WTC11 (cell line): ENCODE measurements at regions not wholly inside any gene's neighbourhood (a gene's known extent, or its start where the extent isn't known, plus 50 kb on each side); places are given as distances from the start of the nearest gene placed in this dataset.

Experiments used
- ATAC-seq: fragments of 200-7000 bp; cut with Tn5 transposase; 2 replicates; pipeline ENCODE4 v1.10.0; 2021; ENCODE audit warnings: mild to moderate bottlenecking, moderate library complexity
- CTCF ChIA-PET: fragments of 300-600 bp; sonication (Branson Sonifier 250); formaldehyde crosslinking; loops from one replicate; lab custom pipeline; 2021; ENCODE audit warnings: antibody characterized with exemption; lab: Charles Lee
- POLR2A ChIA-PET: fragments of 350-600 bp; sonication (Branson Sonifier 250); formaldehyde crosslinking; loops from one replicate; lab custom pipeline; 2021; ENCODE audit warnings: antibody characterized with exemption; lab: Charles Lee
- DNase-seq: peaks from one replicate; pipeline ENCODE4 v3.0.0; 2021; ENCODE audit warnings: low spot score
- H3K27ac Mint-ChIP-seq: 2 replicates; pipeline ENCODE4 v1.8.0; 2021; ENCODE audit warnings: mixed read lengths
- H3K27me3 Mint-ChIP-seq: 2 replicates; pipeline ENCODE4 v1.8.0; 2021; ENCODE audit warnings: low read depth, mild to moderate bottlenecking, moderate library complexity, mixed read lengths
- H3K36me3 Mint-ChIP-seq: 2 replicates; pipeline ENCODE4 v1.8.0; 2021; ENCODE audit warnings: mixed read lengths
- H3K4me1 Mint-ChIP-seq: 2 replicates; pipeline ENCODE4 v1.8.0; 2022; ENCODE audit warnings: mixed read lengths
- H3K4me3 Mint-ChIP-seq: 2 replicates; pipeline ENCODE4 v1.8.0; 2021; ENCODE audit warnings: mild to moderate bottlenecking, moderate library complexity, mixed read lengths
- H3K9me3 Mint-ChIP-seq: 2 replicates; pipeline ENCODE4 v1.8.0; 2021; ENCODE audit warnings: mixed read lengths
- AR ChIP-seq: fragments of 250-450 bp; sonication (Bioruptor Pico); IDR thresholded peaks from 2 replicates; pipeline ENCODE4 v1.9.0; 2021; ENCODE audit warnings: mild to moderate bottlenecking
- ATF6 ChIP-seq: sonication (generic); formaldehyde crosslinking; IDR thresholded peaks from 2 replicates; pipeline ENCODE4 v1.8.1; 2023; ENCODE audit warnings: mild to moderate bottlenecking, missing genetic modification reagents
- CREB1 ChIP-seq: sonication (generic); formaldehyde crosslinking; IDR thresholded peaks from 2 replicates; pipeline ENCODE4 v1.8.0; 2023; ENCODE audit warnings: mild to moderate bottlenecking, missing genetic modification reagents
- CTCF ChIP-seq: fragments of 200-600 bp; IDR thresholded peaks from 2 replicates; pipeline ENCODE4 v1.8.0; 2022; ENCODE audit warnings: antibody characterized with exemption
- ELF4 ChIP-seq: sonication (generic); formaldehyde crosslinking; IDR thresholded peaks from 2 replicates; pipeline ENCODE4 v1.8.1; 2022; ENCODE audit warnings: low read depth, mild to moderate bottlenecking, moderate library complexity, missing genetic modification reagents
- FOXP4 ChIP-seq: sonication (generic); formaldehyde crosslinking; IDR thresholded peaks from 2 replicates; pipeline ENCODE4 v1.8.0; 2022; ENCODE audit warnings: mild to moderate bottlenecking, missing genetic modification reagents
- GRHL2 ChIP-seq: fragments of 250-450 bp; sonication (Bioruptor Pico); IDR thresholded peaks from 2 replicates; pipeline ENCODE4 v1.8.0; 2022; ENCODE audit warnings: mild to moderate bottlenecking, moderate library complexity; ENCODE audit not compliant: insufficient replicate concordance, severe bottlenecking
- JAZF1 ChIP-seq: fragments of 250-450 bp; sonication (Bioruptor Pico); IDR thresholded peaks from 2 replicates; pipeline ENCODE4 v1.9.0; 2021; ENCODE audit warnings: moderate library complexity, mild to moderate bottlenecking, inconsistent platforms
- MAX ChIP-seq: sonication (generic); formaldehyde crosslinking; IDR thresholded peaks from 2 replicates; pipeline ENCODE4 v1.8.0; 2022; ENCODE audit warnings: mild to moderate bottlenecking, missing genetic modification reagents
- STAT6 ChIP-seq: sonication (generic); formaldehyde crosslinking; conservative IDR thresholded peaks from 2 replicates; pipeline ENCODE4 v1.8.1; 2023; ENCODE audit warnings: mild to moderate bottlenecking, low read depth, missing genetic modification reagents, moderate library complexity
- TEAD1 ChIP-seq: sonication (generic); formaldehyde crosslinking; IDR thresholded peaks from 2 replicates; pipeline ENCODE4 v1.8.0; 2022; ENCODE audit warnings: mild to moderate bottlenecking, missing genetic modification reagents
- USF1 ChIP-seq: sonication (generic); formaldehyde crosslinking; IDR thresholded peaks from 2 replicates; pipeline ENCODE4 v1.8.0; 2022; ENCODE audit warnings: mild to moderate bottlenecking, missing genetic modification reagents
- ZNF425 ChIP-seq: fragments of 250-450 bp; sonication (Bioruptor Pico); conservative IDR thresholded peaks from 2 replicates; pipeline ENCODE4 v1.9.0; 2021; ENCODE audit warnings: mild to moderate bottlenecking
- ZNF532 ChIP-seq: fragments of 250-450 bp; sonication (Bioruptor Pico); IDR thresholded peaks from 2 replicates; pipeline ENCODE4 v1.9.0; 2021; ENCODE audit warnings: mild to moderate bottlenecking, borderline replicate concordance

GRCh38 chr4:15186149-15186548 is 183.9 kb downstream of the CPEB2 start (continued):
- TF ChIP-seq CTCF (no peak), USF1 (no peak), CREB1 (no peak), STAT6 (CRISPR knock-in tag) (no peak), ZNF532 (CRISPR knock-in tag) (no peak), ZNF425 (CRISPR knock-in tag) (no peak), MAX (CRISPR knock-in tag) (no peak), ATF6 (CRISPR knock-in tag) (no peak)

GRCh38 chr4:15186806-15187205 is 184.5 kb downstream of the CPEB2 start:
- H3K27ac Mint-ChIP-seq, result no peak overlapping the region
- ATAC-seq (no peak), DNase-seq (no peak)
- H3K27me3 Mint-ChIP-seq, result no peaks in the 10 kb centered on the region
- ChIA-PET POLR2A (no interaction called here), CTCF (interaction anchor here (1.5 kb wide), 1 partner anchor 10 kb away, joined by 6 read pairs; no protein-coding TSS in a partner anchor)
- peaks cover 22% of the 10 kb centered on the region for H3K4me1 Mint-ChIP-seq
- H3K9me3 Mint-ChIP-seq, result peaks cover 36% of the 10 kb centered on the region
- H3K36me3 Mint-ChIP-seq, result peaks cover 11% of the 10 kb centered on the region
- H3K4me3 Mint-ChIP-seq, result no peak overlapping the region
- no peak for TF ChIP-seq GRHL2 (CRISPR knock-in tag)
- TF ChIP-seq FOXP4 (CRISPR knock-in tag), result no peak
- TF ChIP-seq JAZF1 (CRISPR knock-in tag), result no peak
- no peak for TF ChIP-seq AR (CRISPR knock-in tag)
- no peak for TF ChIP-seq ELF4 (CRISPR knock-in tag)
- no peak for TF ChIP-seq TEAD1 (CRISPR knock-in tag)
